H1 (cell line): ENCODE measurements at regions not wholly inside any gene's neighbourhood (a gene's known extent, or its start where the extent isn't known, plus 50 kb on each side); places are given as distances from the start of the nearest gene placed in this dataset.

Experiments used
- CTCF ChIA-PET: fragments of 300-600 bp; sonication (Branson Sonifier 250); formaldehyde crosslinking; loops from one replicate; lab custom pipeline; 2021; ENCODE audit not compliant: partially characterized antibody; lab: Charles Lee
- POLR2A ChIA-PET: fragments of 300-600 bp; sonication (Branson Sonifier 250); formaldehyde crosslinking; loops from one replicate; lab custom pipeline; 2021; ENCODE audit warnings: inconsistent platforms; ENCODE audit not compliant: partially characterized antibody; lab: Charles Lee
- DNase-seq, 2 experiments: peaks; one replicate each; pipeline versions ENCODE4 v3.0.0 to v3.0.0-alpha.2; 2010 to 2022; ENCODE audit warnings: low spot score in 2 of 2, low read depth in 1 of 2, mixed read lengths in 1 of 2
- FAIRE-seq: peaks from 2 replicates; lab custom pipeline; 2011; peaks lifted over from hg19 to GRCh38; lab: Jason Lieb, UNC
- H2AFZ ChIP-seq: 2 replicates; pipeline ENCODE4 v1.8.1; 2012; ENCODE audit warnings: low read length, inconsistent platforms
- H2AK5ac ChIP-seq: 2 replicates; pipeline ENCODE4 v1.6.1; 2013; ENCODE audit warnings: low read depth, low read length
- H2BK120ac ChIP-seq: replicated peaks from 2 replicates; pipeline ENCODE3; 2013; ENCODE audit warnings: low read depth, low read length, inconsistent platforms
- H2BK12ac ChIP-seq: 2 replicates; pipeline ENCODE4 v1.6.1; 2013; ENCODE audit warnings: low read depth, low read length
- H2BK15ac ChIP-seq: 2 replicates; pipeline ENCODE4 v1.6.1; 2013; ENCODE audit warnings: low read length
- H2BK20ac ChIP-seq: 2 replicates; pipeline ENCODE4 v1.6.1; 2013; ENCODE audit warnings: low read length
- H2BK5ac ChIP-seq: 2 replicates; pipeline ENCODE4 v1.6.1; 2013; ENCODE audit warnings: low read depth, low read length
- H3K14ac ChIP-seq: 2 replicates; pipeline ENCODE4 v1.6.1; 2013; ENCODE audit warnings: inconsistent platforms; ENCODE audit not compliant: insufficient read length
- H3K18ac ChIP-seq: 2 replicates; pipeline ENCODE4 v1.6.1; 2013; ENCODE audit warnings: low read length; ENCODE audit errors: extremely low read depth
- H3K23ac ChIP-seq: 2 replicates; pipeline ENCODE4 v1.6.1; 2013; ENCODE audit warnings: inconsistent platforms; ENCODE audit not compliant: insufficient read length
- H3K23me2 ChIP-seq: 2 replicates; pipeline ENCODE4 v1.6.1; 2013; ENCODE audit warnings: low read depth, low read length
- H3K27ac ChIP-seq: 2 replicates; pipeline ENCODE4 v1.6.1; 2011; ENCODE audit warnings: low read depth, low read length, inconsistent platforms
- H3K27me3 ChIP-seq, 4 experiments: replicated peaks in 1 of 4; 1 replicate in 1 of 4; 2 replicates in 3 of 4; pipeline versions ENCODE4 v1.6.1 to v1.8.1; 2011 to 2013; ENCODE audit warnings: low read length in 3 of 4, mild to moderate bottlenecking in 3 of 4, inconsistent platforms in 2 of 4, mixed read lengths in 2 of 4, moderate library complexity in 1 of 4; ENCODE audit not compliant: control insufficient read depth in 3 of 4, insufficient read depth in 3 of 4; ENCODE audit errors: extremely low read depth in 1 of 4
- H3K36me3 ChIP-seq, 4 experiments: 2 replicates each; pipeline versions ENCODE4 v1.6.1 to v1.8.1; 2011 to 2013; ENCODE audit warnings: mild to moderate bottlenecking in 4 of 4, low read length in 3 of 4, moderate library complexity in 2 of 4, control low read depth in 1 of 4, inconsistent platforms in 1 of 4; ENCODE audit not compliant: insufficient read depth in 4 of 4, control insufficient read depth in 2 of 4
- H3K4ac ChIP-seq: replicated peaks from 2 replicates; pipeline ENCODE3; 2013; ENCODE audit warnings: low read length, low read depth, mixed read lengths, inconsistent platforms; ENCODE audit not compliant: insufficient read length
- H3K4me1 ChIP-seq, 4 experiments: replicated peaks in 1 of 4; 1 replicate in 1 of 4; 2 replicates in 3 of 4; pipeline versions ENCODE4 v1.6.1 to v1.8.1; 2011 to 2013; ENCODE audit warnings: low read length in 3 of 4, inconsistent platforms in 2 of 4, mixed read lengths in 1 of 4; ENCODE audit not compliant: insufficient read depth in 4 of 4, control insufficient read depth in 3 of 4
- H3K4me2 ChIP-seq, 2 experiments: 2 replicates each; pipeline versions ENCODE4 v1.6.1 to v1.8.1; 2011 to 2013; ENCODE audit warnings: low read depth in 2 of 2, low read length in 2 of 2, control low read depth in 1 of 2, inconsistent platforms in 1 of 2, mild to moderate bottlenecking in 1 of 2; ENCODE audit not compliant: insufficient read depth in 1 of 2
- H3K4me3 ChIP-seq, 4 experiments: fragments of 200-600, 300-600 bp in 1 of 4; sonication (generic), shearing (Covaris generic), sonication (Bioruptor Twin) in 1 of 4; 2 replicates each; pipeline versions ENCODE4 v1.5.1 to v1.8.1; 2011 to 2016; ENCODE audit warnings: low read length in 4 of 4, low read depth in 3 of 4, control low read depth in 2 of 4, inconsistent platforms in 2 of 4, mild to moderate bottlenecking in 2 of 4, mixed read lengths in 1 of 4, moderate library complexity in 1 of 4; ENCODE audit not compliant: insufficient read depth in 2 of 4; ENCODE audit errors: extremely low read depth in 1 of 4
- H3K56ac ChIP-seq: replicated peaks from 2 replicates; pipeline ENCODE3; 2013; ENCODE audit warnings: low read depth, mild to moderate bottlenecking, mixed read lengths, low read length, inconsistent platforms; ENCODE audit not compliant: insufficient read length
- H3K79me1 ChIP-seq: 2 replicates; pipeline ENCODE4 v1.6.1; 2013; ENCODE audit warnings: low read depth, low read length, control low read depth
- H3K79me2 ChIP-seq, 2 experiments: 2 replicates each; pipeline versions ENCODE4 v1.6.1 to v1.8.1; 2012 to 2013; ENCODE audit warnings: low read length in 2 of 2, mild to moderate bottlenecking in 2 of 2, inconsistent platforms in 1 of 2; ENCODE audit not compliant: insufficient read depth in 2 of 2, control insufficient read depth in 1 of 2
- H3K9ac ChIP-seq, 4 experiments: replicated peaks in 1 of 4; 1 replicate in 1 of 4; 2 replicates in 3 of 4; pipeline versions ENCODE4 v1.6.1 to v1.8.1; 2011 to 2013; ENCODE audit warnings: low read depth in 3 of 4, low read length in 3 of 4, control low read depth in 2 of 4, mild to moderate bottlenecking in 2 of 4, moderate library complexity in 2 of 4, inconsistent platforms in 1 of 4; ENCODE audit errors: extremely low read depth in 1 of 4
- H3K9me3 ChIP-seq, 2 experiments: 2 replicates each; pipeline versions ENCODE4 v1.6.1 to v1.8.1; 2012 to 2013; ENCODE audit warnings: mild to moderate bottlenecking in 2 of 2, moderate library complexity in 2 of 2, control low read depth in 1 of 2, inconsistent platforms in 1 of 2, low read depth in 1 of 2, low read length in 1 of 2, mixed read lengths in 1 of 2; ENCODE audit not compliant: insufficient read depth in 2 of 2
- H4K20me1 ChIP-seq, 2 experiments: replicated peaks in 1 of 2; 2 replicates each; pipeline versions ENCODE3 to v1.8.1; 2011 to 2013; ENCODE audit warnings: inconsistent platforms in 2 of 2, low read length in 2 of 2, mild to moderate bottlenecking in 1 of 2; ENCODE audit not compliant: insufficient read depth in 2 of 2, control insufficient read depth in 1 of 2
- H4K5ac ChIP-seq: 2 replicates; pipeline ENCODE4 v1.6.1; 2013; ENCODE audit warnings: low read length, low read depth, mixed read lengths, inconsistent platforms; ENCODE audit not compliant: insufficient read length
- H4K8ac ChIP-seq: 2 replicates; pipeline ENCODE4 v1.8.0; 2013; ENCODE audit warnings: mild to moderate bottlenecking, moderate library complexity, low read length, inconsistent platforms; ENCODE audit not compliant: insufficient read depth; ENCODE audit errors: extremely low read depth
- H4K91ac ChIP-seq: replicated peaks from 2 replicates; pipeline ENCODE3; 2013; ENCODE audit warnings: low read length, mixed read lengths, inconsistent platforms; ENCODE audit not compliant: insufficient read length
- SUZ12 ChIP-seq: fragments of 200-600 bp; sonication (generic); IDR thresholded peaks from 2 replicates; pipeline ENCODE4 v1.6.1; 2012; ENCODE audit warnings: mild to moderate bottlenecking, inconsistent platforms, low read length, moderate library complexity, mixed read lengths
- WGBS, 2 experiments: shearing (Covaris generic) in 1 of 2; methylation state at CpG; one replicate each; pipeline versions ENCODE4 v1.1.6 to v1.1.7; 2013 to 2015; ENCODE audit warnings: low lambda C conversion rate in 2 of 2, mixed read lengths in 2 of 2, inconsistent platforms in 1 of 2, low coverage in 1 of 2, missing lambda C conversion rate in 1 of 2; ENCODE audit not compliant: insufficient replicate concordance in 2 of 2, insufficient coverage in 1 of 2, insufficient read length in 1 of 2; ENCODE audit errors: extremely low coverage in 1 of 2, missing lambda C conversion rate in 1 of 2; 5-methylcytosine and 5-hydroxymethylcytosine counted together

- FAIRE-seq (no peak), DNase-seq (no peak)
- CTCF ChIA-PET = no interaction called here
- H2BK15ac ChIP-seq = no peak overlapping the region
- H3K4me1 ChIP-seq = no peaks in the 10 kb centered on the region
- no peak overlapping the region for H2AK5ac ChIP-seq
- H4K20me1 ChIP-seq = no peaks in the 10 kb centered on the region
- no peak overlapping the region for H4K5ac ChIP-seq
- no peak overlapping the region for H4K8ac ChIP-seq
- no peaks in the 10 kb centered on the region for H3K27me3 ChIP-seq
- H3K23ac ChIP-seq = no peak overlapping the region
- H2AFZ ChIP-seq = no peak overlapping the region
- no peak overlapping the region for H3K27ac ChIP-seq
- H3K79me2 ChIP-seq = no peaks in the 10 kb centered on the region
- H3K4me3 ChIP-seq = no peak overlapping the region
- no peak overlapping the region for H3K56ac ChIP-seq
- H3K9ac ChIP-seq = no peak overlapping the region
- 87% methylated on average over 2 of the region's 2 CpGs; no CpG with 5 or more reads in 1 of the 2 experiments for WGBS, 2 experiments
- no peak overlapping the region for H2BK5ac ChIP-seq
- TF ChIP-seq SUZ12 = no peak
- TF ChIP-seq, all 59 proteins: peak for 0
- Histone ChIP-seq H3K36me3 (no peaks in the 10 kb centered on the region; a peak in 1 of 8 replicates), H2BK12ac (no peak overlapping the region), H3K23me2 (no peaks in the 10 kb centered on the region), H2BK120ac (no peak overlapping the region), H3K9me3 (peaks cover 4 to 5% of the 10 kb centered on the region in 2 experiments; a peak in 2 of 4 replicates), H3K14ac (no peak overlapping the region), H3K4me2 (no peak overlapping the region), H3K79me1 (no peaks in the 10 kb centered on the region), H4K91ac (no peak overlapping the region), H2BK20ac (no peak overlapping the region), H3K4ac (no peak overlapping the region), H3K18ac (no peak overlapping the region)
- POLR2A ChIA-PET = no interaction called here
These were observed 343.4 kb downstream of the SLITRK5 start for GRCh38 chr13:88014527-88014926.
